PFSK-1 (cell line): ENCODE measurements at regions not wholly inside any gene's neighbourhood (a gene's known extent, or its start where the extent isn't known, plus 50 kb on each side); places are given as distances from the start of the nearest gene placed in this dataset.

Experiments
- FOXP2 ChIP-seq: optimal IDR thresholded peaks from 2 replicates; pipeline ENCODE3; 2011; ENCODE audit warnings: borderline replicate concordance, control low read depth, inconsistent platforms; ENCODE audit not compliant: insufficient read depth; ENCODE audit errors: extremely low read length, extremely low read depth
- POLR2AphosphoS5 ChIP-seq: IDR thresholded peaks from 2 replicates; pipeline ENCODE4 v1.6.1; 2012; ENCODE audit warnings: low read depth, mild to moderate bottlenecking, control low read depth, low read length, moderate library complexity
- REST ChIP-seq, 2 experiments: IDR thresholded peaks; 2 replicates each; pipeline versions ENCODE4 v1.6.1 to v1.8.0; 2011 to 2012; ENCODE audit warnings: low read depth in 2 of 2, low read length in 2 of 2, control low read depth in 1 of 2, inconsistent platforms in 1 of 2, mild to moderate bottlenecking in 1 of 2, moderate library complexity in 1 of 2; ENCODE audit not compliant: insufficient read depth in 1 of 2
- SIN3A ChIP-seq: IDR thresholded peaks from 2 replicates; pipeline ENCODE4 v1.6.1; 2012; ENCODE audit warnings: mild to moderate bottlenecking, low read length, moderate library complexity, borderline replicate concordance; ENCODE audit not compliant: insufficient read depth
- TAF1 ChIP-seq: IDR thresholded peaks from 2 replicates; pipeline ENCODE4 v1.6.1; 2012; ENCODE audit warnings: low read length, control low read depth, borderline replicate concordance; ENCODE audit not compliant: insufficient read depth

DNA sequence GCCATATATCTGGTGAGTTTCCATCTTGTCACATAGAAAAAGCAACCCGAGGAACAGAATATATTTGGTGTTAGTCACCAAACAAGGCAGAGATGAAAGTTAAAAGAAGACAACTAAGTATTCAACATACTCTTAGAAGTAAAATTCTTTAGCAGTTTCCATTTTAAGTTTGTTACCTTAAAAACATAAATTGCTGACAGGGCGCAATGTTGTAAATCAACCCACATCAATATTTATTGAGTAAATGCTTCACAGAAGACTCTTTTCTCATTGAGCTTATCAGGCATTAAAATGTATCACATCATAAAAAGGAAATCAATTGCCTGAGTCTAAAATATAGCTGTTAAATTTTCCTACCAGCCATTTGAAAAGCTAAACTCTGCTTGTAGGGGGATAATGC lies 603.0 kb downstream of the FBXO15 start:
- TF ChIP-seq POLR2AphosphoS5 (no peak), REST (IDR thresholded peaks at IDR 0.05; ENCODE audit: insufficient read depth in 1 of 2, low read depth in 2 of 2, low read length in 2 of 2) (no peak), SIN3A (no peak), TAF1 (no peak), FOXP2 (no peak)
